HG02852 (cell line): ENCODE measurements at regions not wholly inside any gene's neighbourhood (a gene's known extent, or its start where the extent isn't known, plus 50 kb on each side); places are given as distances from the start of the nearest gene placed in this dataset.
"Not testable (repeated sequence)": the region's sequence is repeated elsewhere in the genome, so short reads cannot be mapped to it uniquely, and the experiment has no call there.

Experiments
- ATAC-seq: cut with Tn5 transposase; IDR thresholded peaks from one replicate; pipeline ENCODE4 v1.9.1; 2021; ENCODE audit warnings: mild to moderate bottlenecking, moderate library complexity; ENCODE audit not compliant: unreplicated experiment

DNA sequence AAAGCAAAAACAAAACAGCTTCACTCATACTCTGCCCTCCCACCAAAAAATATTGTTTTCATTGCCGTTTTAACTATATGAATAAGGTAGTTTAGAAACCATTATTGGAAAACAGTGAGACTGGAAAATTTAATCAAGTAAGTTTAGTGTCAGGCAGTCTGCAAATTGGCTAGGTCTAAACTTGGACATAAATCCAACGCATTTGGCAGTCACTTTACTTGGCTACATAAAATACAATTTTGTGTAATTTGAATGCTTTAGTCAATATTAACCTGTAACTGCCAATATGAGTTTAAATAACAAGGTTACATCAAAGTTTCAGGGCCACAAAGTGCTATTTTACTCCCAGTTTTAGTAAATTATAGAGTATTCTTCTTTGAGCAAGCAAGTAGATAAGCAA, 202.3 kb upstream of the SLC38A2 start:
- no peak for ATAC-seq

DNA sequence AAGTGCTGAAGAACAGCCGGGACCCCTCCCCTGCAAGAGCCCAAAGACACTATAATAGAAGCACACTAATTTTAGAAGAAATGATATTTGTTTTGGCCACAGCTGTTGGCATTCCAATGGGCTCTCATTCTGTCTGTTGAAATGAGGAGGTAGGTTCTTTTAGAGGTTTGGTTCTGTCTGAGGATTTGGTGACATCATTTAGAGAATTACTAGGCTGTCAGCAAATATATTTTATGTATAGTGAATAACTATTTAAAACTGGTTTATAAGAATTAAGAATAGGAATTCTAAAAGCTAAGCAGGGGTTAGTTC, 200.7 kb upstream of the SLC38A2 start:
- ATAC-seq: no peak

DNA sequence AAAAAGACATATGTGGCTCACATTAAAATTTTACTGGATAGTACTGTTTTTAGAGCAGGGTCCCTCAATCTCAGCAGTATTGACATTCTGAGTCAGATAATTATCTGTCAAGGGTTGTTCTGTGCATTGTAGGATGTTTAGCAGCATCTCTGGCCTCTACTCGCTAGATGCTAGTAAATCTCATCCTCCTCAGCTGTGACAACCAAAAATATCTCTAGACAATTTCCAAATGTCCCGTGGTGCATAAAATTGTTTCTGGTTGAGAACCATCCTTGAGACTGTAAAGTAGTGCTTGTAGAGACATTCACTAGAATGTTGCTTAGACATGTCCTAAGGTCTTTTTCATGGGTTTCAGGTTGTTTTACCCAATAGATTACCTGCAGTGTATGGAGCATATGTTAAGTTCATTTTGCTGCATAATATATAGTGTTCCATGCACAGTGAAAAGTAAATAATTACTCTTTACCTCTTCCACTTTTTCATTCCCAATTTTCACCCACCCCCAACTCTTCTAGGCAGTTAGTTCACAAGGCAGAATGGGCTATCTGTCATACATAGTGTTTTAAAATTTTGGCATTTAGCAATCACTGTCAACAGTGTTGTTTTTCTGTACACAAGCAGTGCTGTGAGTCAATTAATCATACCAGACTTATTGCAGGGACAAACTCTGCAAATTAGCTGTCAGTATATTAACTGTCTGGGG, 200.2 kb upstream of the SLC38A2 start:
- no peak for ATAC-seq

DNA sequence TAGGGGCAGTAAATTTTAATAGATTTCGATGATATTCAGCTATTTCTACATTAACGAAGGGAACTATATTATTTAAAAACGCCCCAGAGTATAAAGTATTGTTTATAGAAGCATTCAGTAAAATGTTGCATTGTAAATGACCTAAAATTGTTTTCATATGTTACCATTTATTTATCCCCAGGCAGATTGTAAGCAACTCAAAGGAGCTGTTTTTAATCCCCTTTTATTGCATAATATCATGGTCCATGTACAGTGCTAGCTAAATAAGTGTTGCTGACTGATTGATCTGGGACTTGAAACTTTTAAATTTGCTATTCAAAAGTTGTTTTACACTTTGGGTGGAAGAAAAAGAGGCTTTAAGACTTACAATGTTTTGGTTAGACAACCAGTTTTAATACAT, 199.0 kb upstream of the SLC38A2 start:
- no peak for ATAC-seq

DNA sequence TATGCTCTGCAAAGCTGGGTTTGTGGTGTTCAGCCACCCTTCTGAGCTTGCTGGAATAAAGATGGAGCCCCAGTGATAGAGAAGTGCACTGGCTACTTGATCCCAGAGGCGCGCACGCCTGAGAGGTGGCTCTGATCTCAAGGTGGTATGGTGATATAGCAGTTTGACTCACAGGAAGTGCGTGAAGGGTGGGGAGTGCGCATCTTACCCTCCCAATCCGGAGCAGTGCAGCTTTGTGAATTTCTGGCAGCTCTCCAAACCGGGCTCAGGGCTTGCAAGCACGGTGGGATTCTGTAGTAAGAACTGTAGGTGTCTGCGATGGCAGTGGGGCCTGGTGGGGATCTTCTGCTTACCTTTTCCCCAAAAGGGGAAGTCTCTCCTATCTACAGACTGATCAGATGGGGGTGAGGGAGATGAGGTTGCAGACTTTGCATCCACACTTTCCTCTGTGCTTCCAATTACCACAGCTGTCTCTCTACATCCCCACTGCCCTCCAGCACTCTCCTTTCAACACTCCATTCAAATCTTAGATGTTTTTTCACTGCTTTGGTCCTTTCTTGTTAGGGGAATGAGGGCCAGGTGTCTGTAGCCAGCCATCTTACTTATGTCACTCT, 197.4 kb upstream of the SLC38A2 start:
- ATAC-seq: no peak

DNA sequence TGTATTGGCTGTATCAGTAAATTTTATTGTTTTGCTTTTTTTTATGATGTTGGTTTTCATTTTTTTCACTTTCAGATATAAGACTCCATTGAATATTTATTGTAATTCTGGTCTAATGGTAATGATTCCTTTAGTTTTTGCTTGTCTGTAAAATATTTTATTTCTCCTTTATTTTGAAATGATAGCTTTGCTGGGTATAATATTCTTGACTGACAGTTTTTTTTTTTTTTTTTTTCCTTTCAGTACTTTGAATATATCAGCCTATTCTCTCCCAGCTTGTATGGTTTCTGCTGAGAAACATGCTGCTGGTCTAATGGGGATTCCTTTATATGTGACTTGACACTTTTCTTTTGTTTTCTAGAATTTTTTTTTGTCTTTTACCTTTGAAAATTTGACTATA, 195.1 kb upstream of the SLC38A2 start:
- no peak for ATAC-seq

DNA sequence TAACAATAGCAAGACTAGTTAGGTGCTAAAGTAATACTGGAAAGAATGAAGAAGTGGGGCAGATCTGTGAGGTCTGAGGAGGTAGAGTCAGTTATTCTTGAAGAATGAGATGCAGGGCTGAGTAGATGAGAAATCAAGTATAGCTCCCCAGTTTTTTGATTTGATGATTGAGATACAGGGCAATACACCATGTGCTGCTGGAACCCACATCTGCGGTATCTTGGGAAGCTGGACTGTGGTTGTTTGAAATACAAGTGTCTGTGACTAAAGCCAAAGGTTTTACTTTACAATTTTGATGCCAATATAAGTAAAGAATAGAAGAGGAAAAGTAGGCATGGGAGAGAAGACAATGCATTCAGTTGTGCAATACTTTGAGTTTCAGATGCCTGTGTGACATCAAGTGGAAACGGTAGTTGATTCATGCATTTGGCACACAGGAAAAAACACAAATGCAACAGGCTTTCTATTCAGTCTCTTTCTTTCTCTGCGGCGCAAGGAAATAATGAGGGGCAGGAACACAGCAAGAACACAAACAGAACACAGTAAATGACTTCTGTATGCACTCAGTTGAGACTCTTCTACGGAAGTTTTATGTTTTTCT, 190.2 kb upstream of the SLC38A2 start:
- ATAC-seq: no peak

DNA sequence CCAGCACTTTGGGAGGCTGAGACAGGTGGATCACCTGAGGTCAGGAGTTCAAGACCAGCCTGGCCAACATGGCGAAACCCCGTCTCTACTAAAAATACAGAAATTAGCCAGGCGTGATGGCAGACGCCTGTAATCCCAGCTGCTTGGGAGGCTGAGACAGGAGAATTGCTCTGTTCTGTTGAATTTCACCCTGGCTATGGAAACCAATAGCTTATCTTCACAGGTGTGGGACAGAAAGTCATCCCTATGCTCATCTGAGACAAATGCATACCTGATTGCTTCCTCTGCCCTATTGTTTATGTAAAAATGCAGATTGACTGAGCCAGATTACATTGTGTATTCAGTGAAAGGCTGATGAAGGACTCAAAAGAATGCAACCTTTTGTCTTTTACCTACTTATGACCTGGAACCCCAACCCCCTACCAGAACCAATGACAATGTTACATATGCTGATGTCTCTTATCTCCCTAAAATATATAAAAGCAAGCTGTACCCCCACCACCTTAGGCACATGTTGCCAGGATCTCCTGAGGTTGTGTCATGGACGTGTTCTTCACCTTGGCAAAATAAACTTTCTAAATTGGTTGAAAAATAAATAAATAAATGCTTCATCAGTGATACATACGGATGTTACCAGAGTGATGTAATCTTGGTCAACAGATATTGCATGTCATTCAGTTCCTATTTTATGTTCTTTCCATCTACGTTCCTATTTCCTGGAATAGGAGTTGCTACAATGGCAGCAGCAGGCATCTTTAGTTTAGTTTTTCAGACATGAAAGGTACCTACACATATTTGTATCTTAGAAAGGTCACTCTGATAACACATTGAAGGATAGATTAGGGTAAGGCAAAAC, 189.4 kb upstream of the SLC38A2 start:
- not testable (repeated sequence) for ATAC-seq

DNA sequence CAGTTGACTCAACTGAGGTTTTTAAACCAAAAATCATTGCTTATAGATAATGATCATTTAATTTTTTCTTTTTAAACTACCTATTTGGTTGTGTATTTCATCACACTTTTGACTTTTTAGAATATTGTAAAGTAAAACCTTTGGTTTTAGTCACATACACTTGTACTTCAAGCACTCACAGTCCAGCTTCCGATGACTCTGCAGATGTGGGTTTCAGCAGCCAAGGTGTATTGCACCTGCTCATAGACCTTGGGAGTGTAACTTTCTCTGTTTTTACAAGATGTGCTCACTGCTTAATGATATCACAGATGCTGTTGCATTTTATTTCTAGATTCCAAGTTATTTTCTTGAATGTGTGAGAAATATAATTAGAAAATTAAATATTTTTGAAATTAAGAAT, 188.3 kb upstream of the SLC38A2 start:
- ATAC-seq: no peak

DNA sequence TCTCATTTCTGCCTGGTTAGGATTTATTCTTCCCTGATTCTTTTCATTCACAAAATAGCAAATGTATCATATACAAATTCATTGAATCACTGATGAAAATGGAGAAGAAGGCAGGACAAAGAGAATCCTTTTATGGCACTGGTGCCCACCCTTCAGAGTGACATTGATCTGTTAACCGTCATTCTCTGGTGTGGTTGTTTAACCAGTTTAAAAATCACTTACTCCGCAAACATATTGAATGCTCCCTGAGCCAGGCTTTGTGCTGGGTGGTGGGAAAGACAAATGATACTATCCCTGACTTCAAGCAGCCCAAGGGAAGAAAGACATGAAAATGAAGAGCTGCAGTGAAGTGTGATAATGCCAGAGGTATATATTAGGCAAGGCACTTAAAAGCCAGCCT, 187.5 kb upstream of the SLC38A2 start:
- ATAC-seq: no peak

DNA sequence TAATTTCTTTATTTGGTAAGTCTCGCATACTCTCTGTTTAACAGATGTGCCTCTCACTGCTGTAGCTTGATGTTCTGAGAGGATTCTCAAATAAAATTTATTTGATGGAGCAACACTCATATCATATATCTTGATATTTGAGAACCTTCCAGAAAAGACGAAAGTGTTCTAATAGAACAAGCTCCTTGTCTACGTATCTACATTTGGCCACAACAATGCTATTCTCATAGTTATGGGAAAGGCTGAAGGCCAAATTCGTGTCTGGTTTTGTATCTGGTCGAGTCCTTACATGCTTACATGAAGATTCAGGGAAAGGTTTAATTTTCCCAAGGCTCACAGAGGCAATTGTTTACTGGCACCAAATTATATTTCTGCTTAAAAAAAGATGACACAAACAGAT, 186.7 kb upstream of the SLC38A2 start:
- no peak for ATAC-seq

DNA sequence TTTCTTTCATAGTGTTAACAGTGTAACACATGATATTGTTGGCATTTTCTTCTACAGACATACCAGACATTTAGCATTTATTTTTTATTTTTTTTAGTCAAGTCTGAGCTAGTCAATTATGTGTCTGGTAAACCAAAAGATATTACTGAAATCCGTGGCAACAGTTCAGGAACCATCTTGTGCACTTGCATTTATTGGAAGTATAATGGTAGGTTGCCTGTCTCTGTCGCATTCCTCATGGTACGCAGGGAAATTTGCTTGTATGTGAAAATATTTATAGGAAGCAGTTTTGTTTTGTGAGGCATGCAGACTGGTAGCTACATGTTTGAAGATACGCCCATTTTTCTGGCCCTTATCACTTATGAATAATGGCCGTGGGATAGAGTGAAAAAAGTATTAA, 186.1 kb upstream of the SLC38A2 start:
- ATAC-seq: no peak

DNA sequence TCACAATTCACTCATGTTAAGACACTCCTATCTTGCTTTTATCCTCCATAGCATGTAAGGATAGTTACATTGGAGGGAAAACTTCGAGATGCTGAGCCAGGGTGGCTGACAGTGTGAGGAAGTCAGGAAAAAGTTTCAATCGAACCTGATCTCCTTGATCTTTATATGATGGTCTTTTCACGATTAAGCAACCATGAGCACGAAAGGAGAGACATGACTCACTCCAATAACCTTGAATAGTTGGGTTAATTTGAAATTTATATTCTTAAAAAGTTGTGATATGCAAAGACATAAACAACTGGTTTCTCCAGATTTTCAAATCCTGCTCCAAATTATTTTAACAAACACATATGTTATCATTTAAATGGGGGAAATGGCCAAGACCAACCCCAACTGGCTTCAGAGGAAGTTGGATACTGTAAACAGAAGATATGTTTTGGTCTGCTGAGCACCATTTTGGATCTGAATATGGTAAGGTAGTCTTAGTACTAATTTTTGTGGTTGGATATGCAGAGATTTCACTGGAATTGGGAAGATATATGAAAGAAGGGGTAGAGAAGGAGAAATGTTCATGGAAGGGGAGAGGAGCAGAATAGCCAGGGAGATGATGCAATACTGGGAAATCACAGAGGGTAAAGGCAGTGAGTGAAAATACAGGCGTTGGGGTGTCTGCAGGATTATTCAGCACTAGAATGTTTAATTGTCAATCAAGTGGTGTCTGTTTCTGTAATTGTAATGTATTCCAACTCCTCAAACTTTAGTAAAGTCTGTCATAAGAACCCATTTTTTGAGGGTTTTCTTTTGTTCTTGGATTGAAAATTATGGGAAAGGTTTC, 185.2 kb upstream of the SLC38A2 start:
- no peak for ATAC-seq

DNA sequence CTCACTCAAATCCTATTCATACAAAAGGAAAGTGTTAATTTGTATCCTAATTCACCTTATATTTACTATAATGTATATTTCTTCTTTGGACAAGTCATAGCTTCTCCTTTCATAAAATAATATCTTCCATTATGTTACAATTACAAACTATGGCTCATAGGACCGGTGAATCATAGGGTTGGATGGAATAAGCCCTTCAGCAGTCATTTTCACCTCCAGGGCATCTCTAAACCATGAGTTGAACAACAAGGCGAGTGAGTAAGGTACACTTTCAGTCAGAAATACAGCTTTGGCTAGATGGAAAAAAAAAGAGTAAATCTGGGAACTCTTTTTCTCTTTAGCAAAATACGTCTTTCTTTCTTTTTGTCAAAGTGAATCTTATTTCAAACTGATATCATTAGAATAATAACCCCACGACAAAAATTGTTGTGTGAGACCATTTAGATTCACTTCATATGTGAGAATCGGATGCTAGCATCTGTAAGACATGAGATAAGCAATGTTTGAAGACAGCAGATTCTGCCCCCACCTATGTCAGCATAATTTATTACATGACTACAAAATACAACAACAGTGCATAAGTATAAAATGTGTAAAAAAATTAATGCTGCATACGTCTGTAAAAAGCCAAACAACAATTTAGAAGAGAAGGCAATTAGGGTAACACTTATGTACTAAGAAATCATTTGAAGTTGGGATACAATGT, 184.4 kb upstream of the SLC38A2 start:
- ATAC-seq: no peak

DNA sequence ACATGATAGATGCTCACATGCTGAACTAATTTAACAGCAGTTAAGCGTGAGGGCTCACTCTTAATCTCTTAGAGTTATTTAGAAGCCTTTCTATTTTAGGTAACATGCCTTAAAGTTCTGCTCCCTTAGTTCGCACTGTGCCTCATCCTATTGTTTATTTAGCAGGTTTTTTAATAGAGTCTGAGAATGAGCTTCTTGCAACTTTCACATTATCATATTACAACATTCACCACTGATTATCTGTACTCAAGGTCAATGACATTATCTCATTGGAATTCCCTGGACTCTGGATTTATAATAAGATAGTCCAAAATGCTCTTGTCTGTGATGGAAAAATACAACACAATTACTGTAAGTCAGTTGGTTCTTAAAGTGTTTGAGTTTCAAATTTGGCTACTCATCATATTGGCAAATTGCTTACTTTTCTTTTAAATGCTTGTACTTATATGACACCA, 183.6 kb upstream of the SLC38A2 start:
- ATAC-seq: no peak

DNA sequence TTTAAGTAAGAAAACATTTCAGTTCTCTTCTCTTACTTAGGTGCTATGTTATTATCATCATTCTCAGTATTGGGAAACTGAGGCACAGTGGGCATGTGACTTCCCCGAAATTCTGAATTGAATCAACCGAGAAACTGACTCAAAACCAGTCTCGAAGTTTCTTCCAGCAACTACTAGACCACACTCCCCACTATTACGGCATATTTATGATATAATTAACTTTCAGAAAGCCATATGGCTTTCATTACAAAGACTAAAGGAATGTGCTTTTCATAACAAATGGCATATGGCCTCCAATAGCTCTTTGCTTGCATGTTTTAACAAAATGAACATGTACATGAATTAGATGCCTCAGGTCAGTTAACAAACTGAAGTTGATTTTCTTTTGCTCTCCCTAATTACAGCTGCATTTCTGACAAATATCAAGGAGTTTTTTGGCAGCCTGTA, 182.9 kb upstream of the SLC38A2 start:
- ATAC-seq: no peak

DNA sequence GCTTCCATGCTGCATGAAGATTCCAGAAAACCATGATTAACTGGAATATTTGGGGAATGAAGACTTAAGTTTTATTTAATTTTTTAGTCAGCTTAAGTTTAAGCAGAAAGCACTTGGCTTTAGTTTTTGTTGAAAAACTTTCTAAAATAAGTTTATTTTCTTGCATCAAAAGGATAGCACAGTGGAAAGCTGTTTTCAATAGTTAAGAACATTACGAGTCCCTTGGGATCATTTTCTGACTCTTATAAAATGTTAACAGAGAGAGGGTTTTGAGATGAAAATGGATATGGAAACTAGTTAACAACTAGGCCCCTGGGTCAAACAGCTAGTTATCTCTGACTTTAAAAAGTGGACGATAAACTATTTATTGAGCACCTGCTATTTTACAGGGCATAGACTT, 181.9 kb upstream of the SLC38A2 start:
- ATAC-seq: no peak

DNA sequence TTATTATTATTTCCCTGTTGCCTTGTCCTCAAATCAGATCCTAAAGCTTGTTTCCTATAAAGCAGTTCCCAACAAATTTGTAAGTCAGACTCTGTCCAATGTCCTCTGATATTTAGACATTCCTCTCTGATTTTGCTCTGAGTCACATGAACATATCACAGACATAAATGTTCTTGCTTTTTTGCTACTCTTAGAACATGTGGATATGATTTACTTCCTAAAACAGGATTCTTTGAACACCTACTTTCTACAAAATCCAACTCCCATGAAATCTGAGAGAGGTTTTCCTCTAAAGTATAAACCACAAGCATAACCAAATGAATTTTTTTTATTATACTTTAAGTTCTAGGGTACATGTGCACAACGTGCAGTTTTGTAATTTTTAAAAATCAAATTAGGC, 181.3 kb upstream of the SLC38A2 start:
- ATAC-seq: no peak

DNA sequence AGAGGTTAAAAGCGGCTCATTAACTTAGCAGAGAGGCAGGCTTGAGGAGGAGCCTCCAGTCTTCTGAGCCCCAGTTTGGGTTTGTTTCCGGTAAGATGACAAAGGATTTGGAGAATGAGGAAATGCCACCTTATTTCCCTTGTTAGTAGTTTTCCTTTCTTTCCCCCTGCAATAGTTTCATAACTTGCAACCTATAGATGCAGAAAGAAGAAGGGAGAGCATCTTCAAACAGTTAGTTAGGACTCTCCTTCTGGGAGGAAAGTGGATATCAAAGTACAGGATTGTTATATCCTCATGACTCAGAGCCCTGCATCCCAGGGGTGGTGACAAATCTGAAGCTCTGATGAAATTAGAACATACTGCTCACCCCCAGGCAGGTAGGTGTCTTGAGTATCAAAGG, 180.7 kb upstream of the SLC38A2 start:
- no peak for ATAC-seq

DNA sequence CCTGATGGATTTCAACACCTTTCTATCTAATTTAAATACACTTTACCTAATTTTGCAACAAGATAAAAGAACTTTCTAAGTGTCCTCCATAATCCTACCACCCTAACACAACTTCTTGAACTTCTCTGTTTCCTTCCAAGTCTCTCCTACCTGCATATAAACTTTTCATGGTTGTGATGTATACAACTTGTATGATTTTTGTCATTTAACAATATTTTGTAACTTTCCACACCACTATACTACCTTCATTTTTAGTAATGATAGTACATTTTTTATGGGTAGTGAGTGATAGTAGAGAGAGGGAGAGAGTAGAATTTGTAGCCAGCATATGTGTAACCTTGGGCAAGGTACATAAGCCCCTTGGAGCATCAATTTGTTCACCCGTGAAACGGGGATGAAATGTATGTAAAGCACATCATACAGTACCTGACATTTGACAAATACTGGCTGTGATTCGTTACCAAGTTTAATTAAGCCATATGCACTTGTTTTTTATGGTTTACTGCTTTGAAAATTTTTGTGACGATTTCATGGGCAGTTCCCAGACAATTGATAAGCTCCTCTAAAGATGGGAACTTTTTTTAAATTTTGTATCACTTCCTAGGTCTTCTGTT, 177.8 kb upstream of the SLC38A2 start:
- ATAC-seq: no peak
